ENCODE measurements at regions not wholly inside any gene's neighbourhood (a gene's known extent, or its start where the extent isn't known, plus 50 kb on each side); places are given as distances from the start of the nearest gene placed in this dataset.

DNA sequence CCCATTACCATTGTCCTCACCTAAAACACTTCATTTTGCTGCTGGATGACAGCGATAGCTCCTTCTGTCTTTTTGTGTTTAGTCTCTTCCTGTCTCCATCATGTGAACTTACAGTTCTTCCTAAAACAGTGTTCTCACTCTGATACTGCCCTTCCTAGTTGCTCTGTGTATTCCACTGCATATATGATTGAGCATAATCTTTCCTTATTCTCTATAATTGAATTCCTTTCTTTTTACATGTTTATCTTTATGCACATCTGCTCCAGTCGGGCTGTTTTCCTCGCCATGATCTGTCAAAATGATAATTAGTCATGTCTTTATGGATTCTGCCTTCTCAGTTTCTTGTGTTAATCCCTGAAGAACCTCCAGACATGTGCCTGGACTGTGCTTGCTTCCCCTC, 405.1 kb upstream of the SEMA6D start:
- no peak overlapping the region for H3K27ac ChIP-seq
- no peak for TF ChIP-seq ZFX (IDR thresholded peaks at IDR 0.05; ENCODE audit: borderline replicate concordance)
- TF ChIP-seq, protein P1, sequence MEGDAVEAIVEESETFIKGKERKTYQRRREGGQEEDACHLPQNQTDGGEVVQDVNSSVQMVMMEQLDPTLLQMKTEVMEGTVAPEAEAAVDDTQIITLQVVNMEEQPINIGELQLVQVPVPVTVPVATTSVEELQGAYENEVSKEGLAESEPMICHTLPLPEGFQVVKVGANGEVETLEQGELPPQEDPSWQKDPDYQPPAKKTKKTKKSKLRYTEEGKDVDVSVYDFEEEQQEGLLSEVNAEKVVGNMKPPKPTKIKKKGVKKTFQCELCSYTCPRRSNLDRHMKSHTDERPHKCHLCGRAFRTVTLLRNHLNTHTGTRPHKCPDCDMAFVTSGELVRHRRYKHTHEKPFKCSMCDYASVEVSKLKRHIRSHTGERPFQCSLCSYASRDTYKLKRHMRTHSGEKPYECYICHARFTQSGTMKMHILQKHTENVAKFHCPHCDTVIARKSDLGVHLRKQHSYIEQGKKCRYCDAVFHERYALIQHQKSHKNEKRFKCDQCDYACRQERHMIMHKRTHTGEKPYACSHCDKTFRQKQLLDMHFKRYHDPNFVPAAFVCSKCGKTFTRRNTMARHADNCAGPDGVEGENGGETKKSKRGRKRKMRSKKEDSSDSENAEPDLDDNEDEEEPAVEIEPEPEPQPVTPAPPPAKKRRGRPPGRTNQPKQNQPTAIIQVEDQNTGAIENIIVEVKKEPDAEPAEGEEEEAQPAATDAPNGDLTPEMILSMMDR (IDR thresholded peaks at IDR 0.05), result no peak

DNA sequence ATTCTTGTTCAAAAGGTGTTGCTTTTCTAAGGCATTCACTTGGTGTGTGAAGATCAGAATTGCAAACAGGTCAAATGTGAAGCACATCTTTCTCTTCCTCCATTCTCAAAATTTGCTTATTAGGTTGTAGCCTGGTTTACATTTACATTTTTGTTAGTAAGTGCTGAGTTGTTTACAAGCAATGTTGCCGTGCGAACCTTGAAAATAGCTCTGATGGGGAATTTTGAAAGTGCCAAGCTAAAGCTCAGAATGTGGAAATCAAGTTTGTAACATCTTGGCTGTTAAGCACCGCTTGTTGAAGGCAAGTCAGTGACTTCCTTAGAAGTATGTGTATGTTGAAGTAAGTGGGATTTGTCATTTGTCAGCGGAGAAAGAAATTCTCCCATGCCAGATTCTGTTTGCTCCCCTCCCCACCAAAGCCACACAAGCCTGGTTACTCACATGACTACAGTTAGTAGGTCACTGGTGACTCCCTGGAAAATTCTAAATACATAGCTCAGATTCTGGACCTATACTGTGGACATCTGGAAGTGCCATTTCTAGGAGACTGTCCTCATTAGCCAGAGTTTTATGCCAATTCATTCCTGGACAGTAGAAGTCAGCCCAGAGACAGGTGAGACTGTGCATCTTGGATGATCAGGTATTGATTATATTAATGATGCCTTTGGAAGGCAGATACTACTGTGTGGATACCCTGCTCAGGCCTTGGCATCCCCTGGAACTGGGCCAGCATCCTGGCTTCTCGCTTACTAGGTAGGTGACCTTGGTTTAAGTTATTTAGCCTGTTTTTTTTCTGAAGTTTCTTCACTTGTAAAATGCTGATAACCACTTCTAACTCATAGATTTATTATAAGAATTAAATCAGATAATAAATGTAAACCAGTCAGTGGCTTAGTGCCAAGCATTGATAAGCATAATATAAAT, 390.6 kb upstream of the SEMA6D start:
- no peak for TF ChIP-seq ZFX (IDR thresholded peaks at IDR 0.05; ENCODE audit: borderline replicate concordance)
- TF ChIP-seq, protein P1 (IDR thresholded peaks at IDR 0.05), result no peak
- no peak overlapping the region for H3K27ac ChIP-seq

DNA sequence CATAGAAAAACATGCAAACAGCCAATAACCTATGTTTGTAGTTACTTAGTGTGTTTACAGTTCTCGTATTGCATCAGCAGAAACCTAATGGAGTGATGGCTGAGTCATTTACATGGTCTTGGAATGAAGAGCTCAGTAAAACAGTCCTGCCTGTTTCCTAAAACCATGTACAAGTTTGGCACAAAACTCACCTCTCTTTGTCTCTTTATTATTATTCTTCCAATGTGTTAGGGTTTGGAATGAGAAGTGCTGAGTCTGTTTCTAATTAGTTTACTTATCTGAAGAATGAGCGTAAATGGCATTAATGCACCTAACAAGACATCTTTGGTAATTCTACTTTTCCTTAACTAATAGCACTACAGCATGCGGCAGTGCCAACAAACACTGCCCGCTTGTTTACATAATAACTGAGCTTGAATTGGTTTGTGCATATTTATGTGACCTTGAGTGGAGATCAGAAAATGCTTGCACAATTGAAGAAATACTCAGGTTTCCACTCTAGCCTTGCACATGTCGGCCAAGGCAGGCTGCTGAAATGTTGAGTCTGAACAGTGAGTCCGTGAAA, 385.4 kb upstream of the SEMA6D start:
- H3K27ac ChIP-seq, result peak overlapping the region; percentile 93
- no peak for TF ChIP-seq ZFX (IDR thresholded peaks at IDR 0.05; ENCODE audit: borderline replicate concordance)
- TF ChIP-seq, protein P1 (IDR thresholded peaks at IDR 0.05), result no peak

DNA sequence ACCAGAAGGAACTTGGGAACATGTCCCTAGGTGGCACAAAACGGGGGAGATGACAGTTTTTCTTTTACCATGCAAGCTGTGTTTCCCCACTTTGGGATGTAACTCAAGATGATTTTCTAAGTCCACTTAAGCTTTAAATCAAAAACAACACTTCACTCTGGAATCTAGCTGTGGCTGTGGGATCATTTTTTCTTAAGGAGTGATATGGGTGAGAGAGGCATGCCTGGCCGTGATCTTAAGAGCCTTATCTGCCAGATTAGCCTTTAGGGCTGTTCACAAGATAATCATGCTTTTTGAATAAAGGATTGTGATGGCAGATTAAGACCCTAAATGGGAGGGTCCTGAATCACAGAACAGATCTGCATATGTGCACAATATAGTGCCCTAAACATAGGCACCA, 384.8 kb upstream of the SEMA6D start:
- peak overlapping the region; percentile 93 for H3K27ac ChIP-seq
- TF ChIP-seq, protein P1 (IDR thresholded peaks at IDR 0.05), result no peak
- no peak for TF ChIP-seq ZFX (IDR thresholded peaks at IDR 0.05; ENCODE audit: borderline replicate concordance)

DNA sequence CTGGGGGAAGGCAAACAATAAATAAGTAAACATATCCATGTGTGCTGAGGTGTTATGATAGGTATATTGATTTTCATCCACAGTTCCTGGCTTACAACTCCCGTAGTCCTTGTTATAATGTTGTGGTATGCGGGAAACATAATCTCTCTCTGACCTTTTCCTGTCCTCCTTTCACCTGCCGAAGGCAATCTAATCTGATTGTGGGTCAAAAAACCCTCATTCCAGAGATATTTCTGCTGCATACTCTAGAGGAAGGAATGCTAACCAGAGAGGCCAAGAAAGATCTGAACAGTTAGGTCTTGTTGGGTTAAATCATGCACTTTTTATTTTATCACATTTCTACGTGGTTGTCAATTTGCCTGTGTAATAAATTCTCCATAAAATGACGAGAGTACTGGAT, 383.6 kb upstream of the SEMA6D start:
- TF ChIP-seq, protein P1 (IDR thresholded peaks at IDR 0.05), result no peak
- TF ChIP-seq ZFX (IDR thresholded peaks at IDR 0.05; ENCODE audit: borderline replicate concordance), result no peak
- no peak overlapping the region for H3K27ac ChIP-seq

DNA sequence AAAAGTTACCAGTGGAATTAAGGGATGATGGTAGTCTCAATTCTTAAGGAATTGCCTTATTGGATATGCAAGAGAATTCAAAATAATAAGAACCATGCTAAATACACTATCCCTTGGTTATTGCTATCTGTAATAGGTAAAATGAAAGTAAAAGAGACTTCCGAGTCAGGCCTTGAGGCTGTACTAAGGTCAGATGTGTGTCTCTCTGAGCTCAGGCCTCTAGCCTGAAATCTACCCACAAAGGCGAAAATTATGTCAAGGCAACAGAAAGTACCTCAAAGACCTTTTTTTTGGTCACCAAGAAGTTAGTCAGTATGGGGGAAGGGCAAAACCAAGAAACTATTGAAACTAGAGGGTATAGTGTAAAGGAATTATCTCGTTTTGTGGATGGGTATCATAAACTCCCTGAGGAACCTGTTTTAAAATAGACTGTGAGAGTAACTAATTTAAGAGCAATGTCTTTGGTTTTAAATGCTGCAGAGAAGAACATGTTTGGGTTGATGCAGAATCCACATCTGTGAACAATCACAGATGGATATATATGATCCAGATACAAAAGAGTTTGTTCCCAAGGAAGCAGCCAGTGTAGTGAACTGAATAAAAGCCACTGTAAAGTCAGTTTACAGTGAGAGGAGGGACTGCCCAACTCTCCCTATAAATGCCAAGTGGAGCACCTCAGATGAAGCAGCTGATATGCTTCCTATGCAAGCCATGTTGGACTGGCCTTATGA, 382.3 kb upstream of the SEMA6D start:
- TF ChIP-seq, protein P1 (IDR thresholded peaks at IDR 0.05), result no peak
- TF ChIP-seq ZFX (IDR thresholded peaks at IDR 0.05; ENCODE audit: borderline replicate concordance), result no peak
- H3K27ac ChIP-seq, result no peak overlapping the region
